ENCODE measurements at regions not wholly inside any gene's neighbourhood (a gene's known extent, or its start where the extent isn't known, plus 50 kb on each side); places are given as distances from the start of the nearest gene placed in this dataset.

DNA sequence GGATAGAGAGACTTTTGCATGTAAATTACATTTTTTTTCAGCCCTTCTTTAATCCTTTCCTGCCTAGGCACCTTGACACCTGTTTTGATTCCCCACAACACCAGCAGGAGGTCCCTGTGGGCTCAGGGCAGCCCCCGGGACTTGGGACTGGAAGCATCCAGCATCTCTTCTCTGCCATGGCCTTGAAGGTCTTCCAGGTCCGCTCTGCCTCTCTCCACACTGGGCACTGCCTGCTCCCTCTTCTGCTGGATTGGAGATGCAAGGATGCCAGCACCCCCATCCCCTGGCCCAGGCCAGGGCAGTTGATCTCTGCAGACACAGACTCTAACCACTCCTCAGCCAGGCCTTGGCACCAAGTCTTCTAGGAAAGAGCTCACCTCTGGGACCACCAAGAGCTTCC, 134.5 kb upstream of the C14orf180 start:
- H3K9me3 ChIP-seq: no peaks in the 10 kb centered on the region
- 27% methylated on average over 2 of the region's 2 CpGs for WGBS (ENCODE audit: low lambda C conversion rate)
- no peaks in the 10 kb centered on the region for H3K36me3 ChIP-seq (replicated peaks in 1 of 2; ENCODE audit: control insufficient read depth in 1 of 2, insufficient read depth in 2 of 2, low read length in 1 of 2)
- peaks cover 0 to 9% of the 10 kb centered on the region in 2 experiments; a peak in 1 of 4 replicates for H3K4me1 ChIP-seq (ENCODE audit: control insufficient read depth in 1 of 2, insufficient read depth in 2 of 2, low read depth in 1 of 2, low read length in 1 of 2)
- H3K79me2 ChIP-seq (ENCODE audit: insufficient read depth): no peaks in the 10 kb centered on the region
- no peak for DNase-seq
- H3K4me2 ChIP-seq: no peak overlapping the region
- H3K27me3 ChIP-seq (ENCODE audit: insufficient read depth): no peaks in the 10 kb centered on the region
- H3F3A ChIP-seq (replicated peaks; ENCODE audit: insufficient read depth): no peaks in the 10 kb centered on the region
- no peak overlapping the region for H3K9ac ChIP-seq
- no peak overlapping the region for H2AFZ ChIP-seq (ENCODE audit: low read depth)
- ChIA-PET CTCF (interaction anchor here (1.4 kb wide), 1 partner anchor 13 kb away, joined by 3 read pairs; no protein-coding TSS in a partner anchor), POLR2A (no interaction called here)
- no peaks in the 10 kb centered on the region for H3K9me2 ChIP-seq
- no peak overlapping the region for H3K27ac ChIP-seq (ENCODE audit: low read depth in 2 of 2, low read length in 1 of 2)
- no peak overlapping the region for H3K4me3 ChIP-seq (ENCODE audit: low read depth in 2 of 2, low read length in 1 of 2)
- H4K20me1 ChIP-seq (ENCODE audit: insufficient read depth): no peaks in the 10 kb centered on the region
- TF ChIP-seq POLR2AphosphoS5 (IDR thresholded peaks at IDR 0.05; ENCODE audit: low read depth, low read length) (no peak), EZH2phosphoT487 (IDR thresholded peaks at IDR 0.05; ENCODE audit: borderline replicate concordance, low read depth) (no peak), TEAD4 (IDR thresholded peaks at IDR 0.05; ENCODE audit: borderline replicate concordance, insufficient read depth) (no peak), JUND (IDR thresholded peaks at IDR 0.05) (no peak), ELF1 (IDR thresholded peaks at IDR 0.05) (no peak), MEF2A (IDR thresholded peaks at IDR 0.05; ENCODE audit: borderline replicate concordance, low read depth) (no peak), RCOR1 (IDR thresholded peaks at IDR 0.05; ENCODE audit: low read length) (no peak), FOXM1 (IDR thresholded peaks at IDR 0.05; ENCODE audit: low read depth) (no peak)
- TF ChIP-seq, protein P1, sequence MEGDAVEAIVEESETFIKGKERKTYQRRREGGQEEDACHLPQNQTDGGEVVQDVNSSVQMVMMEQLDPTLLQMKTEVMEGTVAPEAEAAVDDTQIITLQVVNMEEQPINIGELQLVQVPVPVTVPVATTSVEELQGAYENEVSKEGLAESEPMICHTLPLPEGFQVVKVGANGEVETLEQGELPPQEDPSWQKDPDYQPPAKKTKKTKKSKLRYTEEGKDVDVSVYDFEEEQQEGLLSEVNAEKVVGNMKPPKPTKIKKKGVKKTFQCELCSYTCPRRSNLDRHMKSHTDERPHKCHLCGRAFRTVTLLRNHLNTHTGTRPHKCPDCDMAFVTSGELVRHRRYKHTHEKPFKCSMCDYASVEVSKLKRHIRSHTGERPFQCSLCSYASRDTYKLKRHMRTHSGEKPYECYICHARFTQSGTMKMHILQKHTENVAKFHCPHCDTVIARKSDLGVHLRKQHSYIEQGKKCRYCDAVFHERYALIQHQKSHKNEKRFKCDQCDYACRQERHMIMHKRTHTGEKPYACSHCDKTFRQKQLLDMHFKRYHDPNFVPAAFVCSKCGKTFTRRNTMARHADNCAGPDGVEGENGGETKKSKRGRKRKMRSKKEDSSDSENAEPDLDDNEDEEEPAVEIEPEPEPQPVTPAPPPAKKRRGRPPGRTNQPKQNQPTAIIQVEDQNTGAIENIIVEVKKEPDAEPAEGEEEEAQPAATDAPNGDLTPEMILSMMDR (IDR thresholded peaks at IDR 0.05): no peak
- TF ChIP-seq, protein P2, sequence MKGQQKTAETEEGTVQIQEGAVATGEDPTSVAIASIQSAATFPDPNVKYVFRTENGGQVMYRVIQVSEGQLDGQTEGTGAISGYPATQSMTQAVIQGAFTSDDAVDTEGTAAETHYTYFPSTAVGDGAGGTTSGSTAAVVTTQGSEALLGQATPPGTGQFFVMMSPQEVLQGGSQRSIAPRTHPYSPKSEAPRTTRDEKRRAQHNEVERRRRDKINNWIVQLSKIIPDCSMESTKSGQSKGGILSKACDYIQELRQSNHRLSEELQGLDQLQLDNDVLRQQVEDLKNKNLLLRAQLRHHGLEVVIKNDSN (IDR thresholded peaks at IDR 0.05; ENCODE audit: borderline replicate concordance, low read depth): no peak
- TF ChIP-seq, protein P3, sequence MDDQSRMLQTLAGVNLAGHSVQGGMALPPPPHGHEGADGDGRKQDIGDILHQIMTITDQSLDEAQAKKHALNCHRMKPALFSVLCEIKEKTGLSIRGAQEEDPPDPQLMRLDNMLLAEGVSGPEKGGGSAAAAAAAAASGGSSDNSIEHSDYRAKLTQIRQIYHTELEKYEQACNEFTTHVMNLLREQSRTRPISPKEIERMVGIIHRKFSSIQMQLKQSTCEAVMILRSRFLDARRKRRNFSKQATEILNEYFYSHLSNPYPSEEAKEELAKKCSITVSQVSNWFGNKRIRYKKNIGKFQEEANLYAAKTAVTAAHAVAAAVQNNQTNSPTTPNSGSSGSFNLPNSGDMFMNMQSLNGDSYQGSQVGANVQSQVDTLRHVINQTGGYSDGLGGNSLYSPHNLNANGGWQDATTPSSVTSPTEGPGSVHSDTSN (IDR thresholded peaks at IDR 0.05): no peak

DNA sequence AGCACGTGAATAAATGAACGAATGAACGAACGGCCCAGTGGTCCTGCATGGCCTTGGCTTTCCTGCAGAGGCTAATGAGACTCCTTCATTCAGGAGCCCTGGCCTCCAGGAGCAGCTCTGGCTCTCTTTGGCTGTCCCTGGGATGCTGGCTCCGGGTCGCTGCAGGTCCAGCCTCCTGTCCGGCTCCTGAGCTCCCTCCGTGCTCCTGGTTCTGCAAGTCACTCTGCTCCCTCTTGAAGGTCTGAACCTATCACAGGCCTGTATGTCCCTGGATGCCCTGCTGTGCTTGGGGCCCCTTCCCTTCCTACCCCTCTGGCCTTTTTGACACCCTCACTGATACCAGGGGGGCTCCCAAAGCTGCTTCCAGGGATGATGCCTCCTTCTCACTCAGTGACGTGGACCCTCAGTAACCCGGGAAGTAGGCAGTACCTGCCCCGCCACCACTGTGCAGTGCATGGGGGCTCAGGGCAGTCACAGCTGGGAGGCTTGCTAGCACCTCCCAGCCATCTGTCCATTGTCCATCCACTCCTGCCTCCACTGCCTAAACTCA, 133.7 kb upstream of the C14orf180 start:
- H3K9me3 ChIP-seq: no peaks in the 10 kb centered on the region

More for the DNA sequence above, 133.7 kb upstream of the C14orf180 start:
- no peak for TF ChIP-seq MXI1 (IDR thresholded peaks at IDR 0.05; ENCODE audit: low read depth, low read length)
- ChIA-PET CTCF (interaction anchor here (1.1 to 1.4 kb wide), 2 partner anchors 12 to 29 kb away, joined by 3 read pairs; no protein-coding TSS in a partner anchor), POLR2A (no interaction called here)
- H2AFZ ChIP-seq (ENCODE audit: low read depth): no peak overlapping the region
- H3K4me1 ChIP-seq (ENCODE audit: control insufficient read depth in 1 of 2, insufficient read depth in 2 of 2, low read depth in 1 of 2, low read length in 1 of 2): peaks cover 0 to 9% of the 10 kb centered on the region in 2 experiments; a peak in 1 of 4 replicates
- 44% methylated on average over 9 of the region's 11 CpGs for WGBS (ENCODE audit: low lambda C conversion rate)
- H3K79me2 ChIP-seq (ENCODE audit: insufficient read depth): no peaks in the 10 kb centered on the region
- H3F3A ChIP-seq (replicated peaks; ENCODE audit: insufficient read depth): no peaks in the 10 kb centered on the region
- H3K27me3 ChIP-seq (ENCODE audit: insufficient read depth): no peaks in the 10 kb centered on the region
- no peaks in the 10 kb centered on the region for H3K9me2 ChIP-seq
- H3K4me2 ChIP-seq: no peak overlapping the region
- H3K4me3 ChIP-seq (ENCODE audit: low read depth in 2 of 2, low read length in 1 of 2): no peak overlapping the region
- H4K20me1 ChIP-seq (ENCODE audit: insufficient read depth): no peaks in the 10 kb centered on the region
- H3K9ac ChIP-seq: no peak overlapping the region
- no peak overlapping the region for H3K27ac ChIP-seq (ENCODE audit: low read depth in 2 of 2, low read length in 1 of 2)
- DNase-seq: no peak
- H3K36me3 ChIP-seq (replicated peaks in 1 of 2; ENCODE audit: control insufficient read depth in 1 of 2, insufficient read depth in 2 of 2, low read length in 1 of 2): no peaks in the 10 kb centered on the region

Measured in SK-N-SH (cell line).